HG03159 (cell line): ENCODE measurements at regions not wholly inside any gene's neighbourhood (a gene's known extent, or its start where the extent isn't known, plus 50 kb on each side); places are given as distances from the start of the nearest gene placed in this dataset.
"Not testable (repeated sequence)": the region's sequence is repeated elsewhere in the genome, so short reads cannot be mapped to it uniquely, and the experiment has no call there.

Source experiments
- ATAC-seq: cut with Tn5 transposase; IDR thresholded peaks from one replicate; pipeline ENCODE4 v1.9.1; 2021; ENCODE audit warnings: mild to moderate bottlenecking, moderate library complexity; ENCODE audit not compliant: unreplicated experiment

GRCh38 chr13:89988206-89988605, 1359.3 kb upstream of the MIR17HG start:
- ATAC-seq: no peak

GRCh38 chr13:90003566-90003965, 1343.9 kb upstream of the MIR17HG start:
- no peak for ATAC-seq

- no peak for ATAC-seq
These were observed 1338.8 kb upstream of the MIR17HG start for GRCh38 chr13:90008707-90009149.

GRCh38 chr13:90014038-90014437, 1333.4 kb upstream of the MIR17HG start:
- ATAC-seq: no peak

DNA sequence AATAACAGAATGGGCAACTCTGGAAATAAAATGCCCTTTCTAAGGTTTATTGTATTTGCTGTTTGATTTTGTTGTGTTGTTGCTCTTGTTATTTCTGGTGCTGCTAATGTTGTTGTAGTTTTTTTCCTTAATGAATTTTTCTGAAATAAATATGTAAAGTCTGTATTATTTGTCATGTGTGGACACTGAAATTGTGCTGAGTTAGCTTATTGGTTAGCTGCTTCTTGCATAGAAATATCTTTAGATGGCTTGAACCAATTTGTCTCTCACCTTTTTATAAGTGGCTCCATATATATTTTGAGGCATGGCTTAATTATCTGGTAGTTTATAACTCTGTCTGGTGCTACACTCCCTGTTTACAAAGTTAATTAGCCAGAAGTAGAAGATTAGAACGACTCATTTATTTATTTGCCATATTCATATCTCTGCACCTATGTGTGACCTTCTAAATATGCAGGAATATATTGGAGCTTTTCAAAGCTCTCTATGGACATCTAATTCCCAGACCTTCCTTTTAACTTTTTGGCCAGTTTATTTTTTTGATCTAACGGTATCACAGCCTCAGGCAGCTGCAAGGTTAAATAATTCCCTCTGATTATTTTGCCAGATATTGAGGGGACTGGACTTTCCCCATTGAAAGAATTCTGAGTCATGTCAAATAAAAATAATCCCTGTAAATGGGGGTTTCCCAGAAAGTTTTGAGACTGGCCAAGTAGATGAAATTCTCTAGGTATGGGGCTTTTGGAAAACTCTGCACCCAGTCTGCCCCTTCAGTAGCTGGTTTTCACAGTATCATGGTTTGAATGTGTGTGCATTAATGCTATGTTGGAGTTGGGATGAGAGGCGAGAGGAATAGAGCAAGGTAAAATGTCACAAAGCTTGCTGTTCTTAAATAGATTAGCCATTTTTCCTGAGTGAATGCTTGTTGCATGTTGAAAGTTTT, 1331.7 kb upstream of the MIR17HG start:
- ATAC-seq: no peak

DNA sequence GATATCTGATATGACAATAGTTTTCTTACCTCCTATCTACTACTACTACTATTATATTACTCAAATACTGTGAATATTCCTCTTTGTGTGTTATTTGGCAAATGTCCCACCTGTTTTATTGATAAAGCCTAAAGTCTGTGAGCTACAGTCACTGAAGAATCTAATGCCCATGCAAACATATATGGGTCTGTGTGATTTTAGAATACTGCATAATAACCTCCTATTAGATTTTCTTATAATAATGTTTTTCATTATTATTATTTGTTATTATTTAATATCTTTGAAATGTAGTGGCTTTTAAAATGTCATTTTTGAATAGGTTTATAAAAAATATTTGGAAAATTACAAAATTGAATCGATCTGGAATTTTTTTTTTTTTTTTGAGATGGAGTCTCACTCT, 1330.8 kb upstream of the MIR17HG start:
- no peak for ATAC-seq

DNA sequence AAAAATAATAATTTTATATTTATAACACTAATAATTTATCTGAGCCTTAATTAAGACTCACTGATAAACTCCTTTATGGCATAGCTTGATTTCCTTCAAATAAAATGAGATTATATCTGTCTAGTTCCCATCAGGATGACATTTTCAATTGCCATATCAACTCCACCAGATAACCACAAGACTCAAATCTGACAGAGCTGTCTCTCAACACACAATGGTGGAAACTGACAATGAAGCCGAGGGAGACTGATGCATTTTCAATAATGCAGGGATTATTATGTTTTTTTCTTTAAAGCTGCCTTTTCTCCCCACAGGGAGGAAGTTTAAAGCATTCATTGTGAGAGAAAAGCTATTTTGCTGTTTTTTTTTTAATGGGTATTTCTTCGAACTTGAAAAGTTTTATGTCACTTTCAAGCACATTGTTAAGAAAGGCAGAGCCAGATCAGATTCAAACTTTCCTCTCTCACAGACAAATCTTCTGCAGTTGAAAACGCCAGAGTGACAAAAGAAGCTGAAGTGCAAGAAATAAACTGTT, 1326.9 kb upstream of the MIR17HG start:
- ATAC-seq: no peak

DNA sequence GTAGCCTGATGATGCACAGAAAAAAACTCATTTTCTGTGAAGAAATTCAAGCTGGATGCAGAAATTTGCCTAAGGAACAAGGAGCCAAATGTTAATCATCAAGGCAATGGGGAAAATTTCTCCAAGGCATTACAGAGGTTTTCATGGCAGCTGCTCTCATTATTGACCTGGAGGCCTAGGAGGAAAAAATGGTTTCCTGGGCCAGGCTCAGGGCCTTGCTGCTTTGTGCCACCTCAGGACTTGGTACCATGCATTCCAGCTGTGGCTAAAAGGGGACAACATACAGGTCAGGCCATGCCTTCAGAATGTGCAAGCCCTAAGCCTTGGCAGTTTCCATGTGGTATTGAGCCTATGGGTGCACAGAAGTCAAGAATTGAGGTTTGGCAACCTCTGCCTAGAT, 1320.1 kb upstream of the MIR17HG start:
- no peak for ATAC-seq

DNA sequence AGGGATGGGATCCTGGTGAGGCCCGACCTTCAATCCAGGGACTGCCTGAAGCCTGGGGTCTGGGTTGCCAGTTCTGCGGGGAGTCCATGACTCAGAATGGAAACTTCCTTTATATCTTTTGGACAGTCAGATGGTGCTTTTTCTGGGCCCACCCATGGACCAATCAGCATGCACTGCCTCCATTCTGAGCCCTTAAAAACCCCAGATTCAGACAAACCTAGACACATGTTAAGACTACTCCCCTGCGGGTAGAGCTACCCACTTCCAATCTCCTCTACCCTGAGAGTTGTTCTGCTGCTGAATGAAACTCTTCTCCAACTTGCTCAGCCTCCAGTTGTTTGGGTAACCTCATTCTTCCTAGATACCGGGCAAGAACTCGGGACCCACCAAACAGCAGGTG, 1315.2 kb upstream of the MIR17HG start:
- no peak for ATAC-seq

DNA sequence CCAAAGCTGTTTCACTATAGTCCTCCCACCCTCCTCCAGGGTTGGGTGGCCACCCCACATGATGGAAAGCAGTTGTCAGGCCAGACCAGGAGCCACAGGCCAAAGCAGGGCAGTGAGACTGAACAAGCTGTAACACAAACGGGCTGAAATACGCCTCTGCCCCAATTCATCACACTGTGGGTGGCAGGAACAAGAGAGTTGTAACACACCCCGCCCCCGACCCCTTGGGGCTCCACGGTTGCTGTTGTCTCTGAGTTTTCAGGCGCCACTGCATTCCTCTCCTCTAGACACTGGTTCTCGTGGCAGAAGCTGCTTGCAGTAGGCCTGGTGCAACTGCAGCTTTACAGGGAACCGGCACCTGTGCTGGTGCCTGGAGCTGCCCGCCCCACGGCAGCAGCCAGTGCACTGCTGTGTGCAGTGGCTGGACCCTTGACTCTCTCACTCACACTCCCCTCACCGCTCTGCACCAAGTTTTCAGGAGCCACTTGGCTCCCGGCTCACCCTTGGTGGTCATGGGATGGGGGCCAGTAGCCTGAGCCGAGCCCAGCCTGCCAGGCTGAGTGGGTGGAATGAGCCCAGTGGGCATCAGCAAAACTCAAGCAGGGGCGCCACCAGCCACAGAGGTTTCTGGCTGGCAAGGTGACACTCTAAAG, 1314.5 kb upstream of the MIR17HG start:
- no peak for ATAC-seq

DNA sequence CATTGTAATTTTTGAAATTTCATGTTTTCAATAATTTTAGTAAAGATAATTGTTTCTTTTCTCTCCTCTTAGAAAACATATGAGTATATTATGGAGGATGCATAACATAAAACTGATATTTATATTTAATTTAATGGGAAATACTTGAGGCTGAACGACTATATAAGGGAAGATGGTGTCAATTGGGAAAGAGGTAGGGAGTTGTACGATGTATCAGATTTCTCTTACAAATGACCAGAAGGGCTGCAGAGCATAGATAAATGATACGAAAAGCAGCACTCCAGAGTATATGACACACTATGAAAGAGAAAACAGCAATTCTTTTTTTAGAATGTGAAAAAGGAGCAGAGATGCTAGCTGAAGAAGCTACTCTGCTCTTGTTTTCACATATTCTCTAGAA, 1308.0 kb upstream of the MIR17HG start:
- no peak for ATAC-seq

DNA sequence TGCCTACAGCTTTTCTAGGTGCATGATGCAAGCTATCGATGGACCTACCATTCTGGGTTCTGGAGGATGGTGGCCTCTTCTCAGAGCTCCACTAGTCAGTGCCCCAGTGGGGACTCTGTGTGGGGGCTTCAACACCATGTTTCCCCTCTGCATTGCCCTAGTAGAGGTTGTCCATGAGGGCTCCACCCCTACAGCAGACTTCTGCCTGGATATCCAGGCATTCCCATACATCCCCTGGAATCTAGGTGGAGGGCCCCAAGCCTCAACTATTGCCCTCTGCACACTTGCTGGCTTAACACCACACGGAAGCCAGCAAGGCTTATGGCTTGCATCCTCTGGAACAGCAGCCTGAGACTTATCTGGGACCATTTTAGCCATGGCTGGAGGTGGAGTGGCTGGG, 1299.9 kb upstream of the MIR17HG start:
- no peak for ATAC-seq

- no peak for ATAC-seq
These were observed 1297.4 kb upstream of the MIR17HG start for GRCh38 chr13:90049989-90050671.

- ATAC-seq: no peak
These were observed 1292.4 kb upstream of the MIR17HG start for GRCh38 chr13:90055121-90055520.

- no peak for ATAC-seq
These were observed 1291.7 kb upstream of the MIR17HG start for GRCh38 chr13:90055760-90056159.

GRCh38 chr13:90064226-90064625, 1283.3 kb upstream of the MIR17HG start:
- not testable (repeated sequence) for ATAC-seq

GRCh38 chr13:90068658-90069057, 1278.8 kb upstream of the MIR17HG start:
- ATAC-seq: no peak

GRCh38 chr13:90070362-90070761, 1277.1 kb upstream of the MIR17HG start:
- ATAC-seq: no peak

- ATAC-seq: no peak
These were observed 1276.5 kb upstream of the MIR17HG start for GRCh38 chr13:90070837-90071525.

- no peak for ATAC-seq
These were observed 1262.7 kb upstream of the MIR17HG start for GRCh38 chr13:90084684-90085290.
